ENCODE measurements at regions not wholly inside any gene's neighbourhood (a gene's known extent, or its start where the extent isn't known, plus 50 kb on each side); places are given as distances from the start of the nearest gene placed in this dataset.

DNA sequence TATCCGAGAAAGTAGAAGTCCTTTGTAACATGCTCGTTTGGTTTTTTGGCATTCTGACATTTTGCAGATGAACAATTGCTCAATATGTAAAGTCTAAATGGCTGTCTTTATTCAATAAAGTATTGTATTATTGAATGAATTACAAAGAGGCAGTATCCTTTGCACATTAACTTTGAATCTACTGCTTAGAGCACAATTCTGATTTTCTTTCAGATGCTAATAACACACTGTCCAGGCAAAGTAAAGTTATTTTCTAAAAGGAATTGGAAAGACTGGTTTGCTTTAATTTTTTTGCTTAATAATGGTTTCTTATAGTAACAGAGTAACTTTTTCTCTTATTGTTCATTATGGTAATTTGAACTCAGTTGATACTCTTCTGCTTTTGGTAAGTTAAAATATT is 494.8 kb downstream of the RWDD3 start:
- TF ChIP-seq, protein P1, sequence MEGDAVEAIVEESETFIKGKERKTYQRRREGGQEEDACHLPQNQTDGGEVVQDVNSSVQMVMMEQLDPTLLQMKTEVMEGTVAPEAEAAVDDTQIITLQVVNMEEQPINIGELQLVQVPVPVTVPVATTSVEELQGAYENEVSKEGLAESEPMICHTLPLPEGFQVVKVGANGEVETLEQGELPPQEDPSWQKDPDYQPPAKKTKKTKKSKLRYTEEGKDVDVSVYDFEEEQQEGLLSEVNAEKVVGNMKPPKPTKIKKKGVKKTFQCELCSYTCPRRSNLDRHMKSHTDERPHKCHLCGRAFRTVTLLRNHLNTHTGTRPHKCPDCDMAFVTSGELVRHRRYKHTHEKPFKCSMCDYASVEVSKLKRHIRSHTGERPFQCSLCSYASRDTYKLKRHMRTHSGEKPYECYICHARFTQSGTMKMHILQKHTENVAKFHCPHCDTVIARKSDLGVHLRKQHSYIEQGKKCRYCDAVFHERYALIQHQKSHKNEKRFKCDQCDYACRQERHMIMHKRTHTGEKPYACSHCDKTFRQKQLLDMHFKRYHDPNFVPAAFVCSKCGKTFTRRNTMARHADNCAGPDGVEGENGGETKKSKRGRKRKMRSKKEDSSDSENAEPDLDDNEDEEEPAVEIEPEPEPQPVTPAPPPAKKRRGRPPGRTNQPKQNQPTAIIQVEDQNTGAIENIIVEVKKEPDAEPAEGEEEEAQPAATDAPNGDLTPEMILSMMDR (IDR thresholded peaks at IDR 0.05), result no peak
- no peak for TF ChIP-seq POLR2A (IDR thresholded peaks at IDR 0.05)
- TF ChIP-seq EP300 (IDR thresholded peaks at IDR 0.05), result no peak
